NCI-H1048 (cell line): ENCODE measurements at regions not wholly inside any gene's neighbourhood (a gene's known extent, or its start where the extent isn't known, plus 50 kb on each side); places are given as distances from the start of the nearest gene placed in this dataset.

Source experiments
- DNase-seq: peaks from one replicate; lab custom pipeline; 2025; lab: John Stamatoyannopoulos, UW

GRCh38 chr3:148585671-148586379 is 111.9 kb upstream of the AGTR1 start:
- no peak for DNase-seq

- DNase-seq: no peak
Observed at GRCh38 chr3:148588291-148588690, 109.4 kb upstream of the AGTR1 start.

- no peak for DNase-seq
Observed at GRCh38 chr3:148591525-148591924, 106.2 kb upstream of the AGTR1 start.

GRCh38 chr3:148598619-148599018 is 99.1 kb upstream of the AGTR1 start:
- no peak for DNase-seq

- DNase-seq: no peak
Observed at GRCh38 chr3:148599481-148599880, 98.2 kb upstream of the AGTR1 start.

- no peak for DNase-seq
Observed at GRCh38 chr3:148600440-148600839, 97.3 kb upstream of the AGTR1 start.

- DNase-seq: no peak
Observed at GRCh38 chr3:148600902-148601765, 96.6 kb upstream of the AGTR1 start.

- no peak for DNase-seq
Observed at GRCh38 chr3:148601766-148602685, 95.7 kb upstream of the AGTR1 start.

GRCh38 chr3:148604270-148605085 is 93.2 kb upstream of the AGTR1 start:
- DNase-seq: no peak

GRCh38 chr3:148605521-148605920 is 92.2 kb upstream of the AGTR1 start:
- DNase-seq: no peak

GRCh38 chr3:148606979-148607378 is 90.7 kb upstream of the AGTR1 start:
- no peak for DNase-seq

- DNase-seq: no peak
Observed at GRCh38 chr3:148607491-148607890, 90.2 kb upstream of the AGTR1 start.

- no peak for DNase-seq
Observed at GRCh38 chr3:148612278-148612677, 85.4 kb upstream of the AGTR1 start.

GRCh38 chr3:148615382-148615781 is 82.3 kb upstream of the AGTR1 start:
- no peak for DNase-seq

- no peak for DNase-seq
Observed at GRCh38 chr3:148625095-148625736, 72.5 kb upstream of the AGTR1 start.

- DNase-seq: no peak
Observed at GRCh38 chr3:148625991-148626390, 71.7 kb upstream of the AGTR1 start.

- no peak for DNase-seq
Observed at GRCh38 chr3:148629006-148629405, 68.7 kb upstream of the AGTR1 start.

GRCh38 chr3:148631124-148631903 is 66.4 kb upstream of the AGTR1 start:
- DNase-seq: no peak

GRCh38 chr3:148641722-148642121 is 56.0 kb upstream of the AGTR1 start:
- no peak for DNase-seq

GRCh38 chr3:148642214-148642613 is 55.5 kb upstream of the AGTR1 start:
- no peak for DNase-seq
